Astrocyte (in vitro differentiated cells and primary cell): ENCODE measurements at regions not wholly inside any gene's neighbourhood (a gene's known extent, or its start where the extent isn't known, plus 50 kb on each side); places are given as distances from the start of the nearest gene placed in this dataset.

Experiments
- DNase-seq: peaks from one replicate; pipeline ENCODE4 v3.0.0-alpha.2; 2010; ENCODE audit warnings: low read depth
- FAIRE-seq: peaks from 2 replicates; lab custom pipeline; 2011; peaks lifted over from hg19 to GRCh38; lab: Jason Lieb, UNC
- H2AFZ ChIP-seq: 2 replicates; pipeline ENCODE4 v1.6.0; 2012; ENCODE audit warnings: low read depth, low read length, inconsistent platforms
- H3K27ac ChIP-seq: 2 replicates; pipeline ENCODE4 v1.5.1; 2011; ENCODE audit warnings: low read depth, low read length, inconsistent platforms
- H3K27me3 ChIP-seq: 2 replicates; pipeline ENCODE4 v1.6.0; 2011; ENCODE audit warnings: low read length, inconsistent platforms; ENCODE audit not compliant: insufficient read depth
- H3K36me3 ChIP-seq: 2 replicates; pipeline ENCODE4 v1.5.1; 2011; ENCODE audit warnings: low read length, inconsistent platforms; ENCODE audit not compliant: insufficient read depth
- H3K4me1 ChIP-seq: 2 replicates; pipeline ENCODE4 v1.5.1; 2011; ENCODE audit warnings: low read length, inconsistent platforms; ENCODE audit not compliant: insufficient read depth
- H3K4me2 ChIP-seq: 2 replicates; pipeline ENCODE4 v1.6.0; 2012; ENCODE audit warnings: low read length, inconsistent platforms
- H3K4me3 ChIP-seq: 2 replicates; pipeline ENCODE4 v1.5.1; 2011; ENCODE audit warnings: low read depth, mild to moderate bottlenecking, low read length, inconsistent platforms; ENCODE audit not compliant: insufficient read depth
- H3K79me2 ChIP-seq: 2 replicates; pipeline ENCODE4 v1.6.0; 2012; ENCODE audit warnings: mild to moderate bottlenecking, low read length, inconsistent platforms; ENCODE audit not compliant: insufficient read depth
- H3K9ac ChIP-seq: 2 replicates; pipeline ENCODE4 v1.6.0; 2012; ENCODE audit warnings: mild to moderate bottlenecking, low read length, inconsistent platforms
- H3K9me3 ChIP-seq: 2 replicates; pipeline ENCODE4 v1.5.1; 2012; ENCODE audit warnings: low read depth, mild to moderate bottlenecking, low read length, inconsistent platforms; ENCODE audit not compliant: insufficient read depth
- H4K20me1 ChIP-seq: 2 replicates; pipeline ENCODE4 v1.6.0; 2012; ENCODE audit warnings: low read length, inconsistent platforms; ENCODE audit not compliant: insufficient read depth
- H3K27ac Mint-ChIP-seq: one replicate; pipeline ENCODE4 v1.8.0; 2021; ENCODE audit warnings: mild to moderate bottlenecking, mixed read lengths; ENCODE audit not compliant: unreplicated experiment
- H3K27me3 Mint-ChIP-seq: one replicate; pipeline ENCODE4 v1.8.0; 2021; ENCODE audit warnings: low read depth, mixed read lengths; ENCODE audit not compliant: unreplicated experiment
- H3K36me3 Mint-ChIP-seq: one replicate; pipeline ENCODE4 v1.8.0; 2021; ENCODE audit warnings: low read depth, mixed read lengths; ENCODE audit not compliant: unreplicated experiment
- H3K4me1 Mint-ChIP-seq: one replicate; pipeline ENCODE4 v1.8.0; 2021; ENCODE audit warnings: low read depth, mixed read lengths; ENCODE audit not compliant: unreplicated experiment
- H3K4me3 Mint-ChIP-seq: one replicate; pipeline ENCODE4 v1.8.0; 2021; ENCODE audit warnings: mild to moderate bottlenecking, moderate library complexity, mixed read lengths; ENCODE audit not compliant: unreplicated experiment
- H3K9me3 Mint-ChIP-seq: one replicate; pipeline ENCODE4 v1.8.0; 2021; ENCODE audit warnings: mild to moderate bottlenecking, mixed read lengths; ENCODE audit not compliant: unreplicated experiment
- CTCF ChIP-seq: IDR thresholded peaks from 2 replicates; pipeline ENCODE4 v1.5.1; 2011; ENCODE audit warnings: low read depth, mild to moderate bottlenecking, inconsistent platforms, low read length, moderate library complexity; ENCODE audit not compliant: insufficient read depth
- EZH2 ChIP-seq: IDR thresholded peaks from 2 replicates; pipeline ENCODE4 v1.6.1; 2012; ENCODE audit warnings: mild to moderate bottlenecking, low read length, inconsistent platforms; ENCODE audit not compliant: insufficient read depth

- Histone ChIP-seq H3K9ac (no peak overlapping the region), H3K27ac (no peak overlapping the region), H3K4me1 (peaks cover 6% of the 10 kb centered on the region), H3K4me3 (no peak overlapping the region), H3K9me3 (no peaks in the 10 kb centered on the region), H4K20me1 (no peaks in the 10 kb centered on the region), H3K79me2 (no peaks in the 10 kb centered on the region), H3K27me3 (peaks cover 2% of the 10 kb centered on the region), H2AFZ (no peak overlapping the region), H3K36me3 (no peaks in the 10 kb centered on the region), H3K4me2 (no peak overlapping the region)
- Mint-ChIP-seq H3K4me1 (no peaks in the 10 kb centered on the region), H3K27ac (no peak overlapping the region), H3K9me3 (peaks cover 1% of the 10 kb centered on the region), H3K36me3 (no peaks in the 10 kb centered on the region), H3K4me3 (no peak overlapping the region), H3K27me3 (peaks cover 10% of the 10 kb centered on the region)
- DNase-seq = no peak
- FAIRE-seq = no peak
- TF ChIP-seq CTCF (no peak), EZH2 (no peak)
Measured at GRCh38 chr3:9301091-9301490, 51.6 kb upstream of the SRGAP3 start.

DNA sequence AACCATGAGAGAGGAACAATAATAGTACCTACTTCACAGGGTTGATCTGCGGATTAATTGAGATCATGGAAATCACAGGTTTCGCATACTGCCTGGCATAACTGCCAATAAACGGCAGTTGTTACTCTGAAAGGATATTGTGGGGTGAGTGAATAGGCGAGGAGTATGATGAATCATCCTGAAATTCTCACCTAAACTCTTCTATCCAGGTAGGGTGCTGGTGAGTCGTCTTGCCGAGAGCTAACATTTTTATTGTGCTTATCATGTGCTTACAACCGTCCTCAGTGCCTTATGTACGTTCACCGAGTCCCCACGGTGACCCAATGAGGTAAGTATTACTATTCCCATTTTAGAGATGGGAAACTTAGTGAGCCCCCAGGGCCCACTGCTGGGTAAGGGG lies 52.4 kb upstream of the SRGAP3 start:
- H3K9ac ChIP-seq = peak overlapping the region; percentile 22
- no peak for TF ChIP-seq CTCF
- H3K4me3 Mint-ChIP-seq = no peak overlapping the region
- no peak overlapping the region for H3K27ac ChIP-seq
- no peak overlapping the region for H3K4me2 ChIP-seq
- peaks cover 10% of the 10 kb centered on the region for H3K27me3 Mint-ChIP-seq
- no peak for FAIRE-seq
- H3K36me3 Mint-ChIP-seq = no peaks in the 10 kb centered on the region
- DNase-seq = no peak
- no peaks in the 10 kb centered on the region for H3K9me3 ChIP-seq
- H3K36me3 ChIP-seq = no peaks in the 10 kb centered on the region
- H3K4me1 ChIP-seq = peaks cover 6% of the 10 kb centered on the region
- peaks cover 1% of the 10 kb centered on the region for H3K9me3 Mint-ChIP-seq
- no peaks in the 10 kb centered on the region for H3K79me2 ChIP-seq
- H4K20me1 ChIP-seq = no peaks in the 10 kb centered on the region
- no peak overlapping the region for H3K27ac Mint-ChIP-seq
- no peak overlapping the region for H3K4me3 ChIP-seq
- peak overlapping the region; percentile 75 for H2AFZ ChIP-seq
- H3K27me3 ChIP-seq = peaks cover 2% of the 10 kb centered on the region
- H3K4me1 Mint-ChIP-seq = no peaks in the 10 kb centered on the region

GRCh38 chr3:9302425-9303181 lies 53.2 kb upstream of the SRGAP3 start:
- no peaks in the 10 kb centered on the region for H3K36me3 Mint-ChIP-seq
- no peaks in the 10 kb centered on the region for H3K9me3 ChIP-seq
- no peaks in the 10 kb centered on the region for H4K20me1 ChIP-seq
- FAIRE-seq (no peak), DNase-seq (peak; percentile 56)
- TF ChIP-seq CTCF (peak; percentile 85), EZH2 (no peak)
- H3K4me3 Mint-ChIP-seq = no peak overlapping the region
- H3K79me2 ChIP-seq = no peaks in the 10 kb centered on the region
- no peaks in the 10 kb centered on the region for H3K36me3 ChIP-seq
- peaks cover 1% of the 10 kb centered on the region for H3K9me3 Mint-ChIP-seq
- no peak overlapping the region for H3K27ac ChIP-seq
- peak overlapping the region; percentile 81 for H3K4me2 ChIP-seq
- H3K27me3 ChIP-seq = peaks cover 2% of the 10 kb centered on the region
- H2AFZ ChIP-seq = peak overlapping the region; percentile 75
- peaks cover 6% of the 10 kb centered on the region for H3K4me1 ChIP-seq
- H3K4me3 ChIP-seq = peak overlapping the region; percentile 43
- peak overlapping the region; percentile 22 for H3K9ac ChIP-seq
- H3K4me1 Mint-ChIP-seq = no peaks in the 10 kb centered on the region
- no peak overlapping the region for H3K27ac Mint-ChIP-seq
- H3K27me3 Mint-ChIP-seq = peaks cover 10% of the 10 kb centered on the region
